ENCODE measurements at regions not wholly inside any gene's neighbourhood (a gene's known extent, or its start where the extent isn't known, plus 50 kb on each side); places are given as distances from the start of the nearest gene placed in this dataset.
A peak's percentile ranks its signal among the peaks of the same experiment; 100 is the strongest.

GRCh38 chr20:5413394-5413793 lies 96.6 kb upstream of the PROKR2 start:
- H3K27ac ChIP-seq (ENCODE audit: insufficient read depth, low read length) = no peak overlapping the region
- H3K9me3 ChIP-seq (ENCODE audit: control insufficient read depth, insufficient read depth, low read depth, low read length) = no peaks in the 10 kb centered on the region
- no peak overlapping the region for H3K4me3 ChIP-seq (replicated peaks in 1 of 4; ENCODE audit: control extremely low read depth in 1 of 4, insufficient read depth in 1 of 4, low read depth in 3 of 4, low read length in 4 of 4)
- H3K79me2 ChIP-seq (ENCODE audit: control insufficient read depth, insufficient read depth, low read length) = no peaks in the 10 kb centered on the region
- TF ChIP-seq CTCF (conservative IDR thresholded peaks at IDR 0.05 in 1 of 2, IDR thresholded peaks at IDR 0.05 in 1 of 2; ENCODE audit: low read depth in 1 of 2, low read length in 2 of 2) (no peak), EZH2 (IDR thresholded peaks at IDR 0.05; ENCODE audit: low read length, missing control alignments) (no peak)
- H3K27me3 ChIP-seq (ENCODE audit: control insufficient read depth, insufficient read depth, low read length) = no peaks in the 10 kb centered on the region
- H3K4me2 ChIP-seq (ENCODE audit: extremely low read depth, insufficient read depth, low read length) = no peak overlapping the region
- no peak overlapping the region for H3K9ac ChIP-seq (ENCODE audit: insufficient read depth, low read length)
- no peaks in the 10 kb centered on the region for H3K36me3 ChIP-seq (ENCODE audit: control insufficient read depth, insufficient read depth, low read length)
- H3K4me1 ChIP-seq (ENCODE audit: control insufficient read depth, extremely low read depth, insufficient read depth, low read length) = no peaks in the 10 kb centered on the region
- no peak overlapping the region for H2AFZ ChIP-seq (ENCODE audit: low read length)
- DNase-seq (ENCODE audit: low read depth in 2 of 2) = no peak
- no peaks in the 10 kb centered on the region for H4K20me1 ChIP-seq (ENCODE audit: control insufficient read depth, extremely low read depth, insufficient read depth, low read length)

- Histone ChIP-seq H3K4me2 (ENCODE audit: extremely low read depth, insufficient read depth, low read length) (no peak overlapping the region), H3K27ac (ENCODE audit: insufficient read depth, low read length) (no peak overlapping the region), H3K27me3 (ENCODE audit: control insufficient read depth, insufficient read depth, low read length) (no peaks in the 10 kb centered on the region)
These were observed 93.7 kb upstream of the PROKR2 start for GRCh38 chr20:5410470-5410869.

GRCh38 chr20:5402903-5403531 lies 86.3 kb upstream of the PROKR2 start:
- Histone ChIP-seq H3K79me2 (ENCODE audit: control insufficient read depth, insufficient read depth, low read length) (no peaks in the 10 kb centered on the region), H3K27ac (ENCODE audit: insufficient read depth, low read length) (no peak overlapping the region), H3K9ac (ENCODE audit: insufficient read depth, low read length) (no peak overlapping the region), H3K9me3 (ENCODE audit: control insufficient read depth, insufficient read depth, low read depth, low read length) (no peaks in the 10 kb centered on the region), H3K4me1 (ENCODE audit: control insufficient read depth, extremely low read depth, insufficient read depth, low read length) (no peaks in the 10 kb centered on the region), H3K36me3 (ENCODE audit: control insufficient read depth, insufficient read depth, low read length) (no peaks in the 10 kb centered on the region), H4K20me1 (ENCODE audit: control insufficient read depth, extremely low read depth, insufficient read depth, low read length) (no peaks in the 10 kb centered on the region), H3K4me3 (replicated peaks in 1 of 4; ENCODE audit: control extremely low read depth in 1 of 4, insufficient read depth in 1 of 4, low read depth in 3 of 4, low read length in 4 of 4) (no peak overlapping the region), H3K4me2 (ENCODE audit: extremely low read depth, insufficient read depth, low read length) (no peak overlapping the region), H2AFZ (ENCODE audit: low read length) (no peak overlapping the region), H3K27me3 (ENCODE audit: control insufficient read depth, insufficient read depth, low read length) (no peaks in the 10 kb centered on the region)
- no peak for TF ChIP-seq EZH2 (IDR thresholded peaks at IDR 0.05; ENCODE audit: low read length, missing control alignments)
- peak in 1 of 2 donors; percentile 44 for TF ChIP-seq CTCF (conservative IDR thresholded peaks at IDR 0.05 in 1 of 2, IDR thresholded peaks at IDR 0.05 in 1 of 2; ENCODE audit: low read depth in 1 of 2, low read length in 2 of 2)
- DNase-seq (ENCODE audit: low read depth in 2 of 2) = no peak

More at GRCh38 chr20:5410470-5410869, 93.7 kb upstream of the PROKR2 start:
- no peak for TF ChIP-seq CTCF (conservative IDR thresholded peaks at IDR 0.05 in 1 of 2, IDR thresholded peaks at IDR 0.05 in 1 of 2; ENCODE audit: low read depth in 1 of 2, low read length in 2 of 2)
- no peak for TF ChIP-seq EZH2 (IDR thresholded peaks at IDR 0.05; ENCODE audit: low read length, missing control alignments)
- H3K9ac ChIP-seq (ENCODE audit: insufficient read depth, low read length) = no peak overlapping the region
- no peaks in the 10 kb centered on the region for H3K4me1 ChIP-seq (ENCODE audit: control insufficient read depth, extremely low read depth, insufficient read depth, low read length)
- no peaks in the 10 kb centered on the region for H3K9me3 ChIP-seq (ENCODE audit: control insufficient read depth, insufficient read depth, low read depth, low read length)
- no peaks in the 10 kb centered on the region for H4K20me1 ChIP-seq (ENCODE audit: control insufficient read depth, extremely low read depth, insufficient read depth, low read length)
- DNase-seq (ENCODE audit: low read depth in 2 of 2) = no peak
- no peaks in the 10 kb centered on the region for H3K36me3 ChIP-seq (ENCODE audit: control insufficient read depth, insufficient read depth, low read length)
- H2AFZ ChIP-seq (ENCODE audit: low read length) = no peak overlapping the region
- H3K79me2 ChIP-seq (ENCODE audit: control insufficient read depth, insufficient read depth, low read length) = no peaks in the 10 kb centered on the region
- H3K4me3 ChIP-seq (replicated peaks in 1 of 4; ENCODE audit: control extremely low read depth in 1 of 4, insufficient read depth in 1 of 4, low read depth in 3 of 4, low read length in 4 of 4) = no peak overlapping the region
